Sigmoid colon (tissue), 4 donors: ENCODE measurements at regions not wholly inside any gene's neighbourhood (a gene's known extent, or its start where the extent isn't known, plus 50 kb on each side); places are given as distances from the start of the nearest gene placed in this dataset.

Experiments
- CTCF ChIP-seq, 4 experiments: fragments of 450-650 bp in 3 of 4; fragments of 200-600 bp in 1 of 4; IDR thresholded peaks; one replicate each; pipeline ENCODE4 v1.5.1; 2016 to 2019; ENCODE audit warnings: antibody characterized with exemption in 4 of 4, mild to moderate bottlenecking in 3 of 4, moderate library complexity in 2 of 4
- POLR2A ChIP-seq, 2 donors: fragments of 450-650 bp; IDR thresholded peaks; one replicate each; pipeline ENCODE4 v1.6.1; 2016; ENCODE audit warnings: antibody characterized with exemption in 2 of 2, mild to moderate bottlenecking in 2 of 2, moderate library complexity in 2 of 2
- POLR2AphosphoS5 ChIP-seq, 4 donors: sonication (generic); formaldehyde crosslinking; IDR thresholded peaks; one replicate each; pipeline ENCODE4 v1.6.1; 2017; ENCODE audit warnings: antibody characterized with exemption in 4 of 4

DNA sequence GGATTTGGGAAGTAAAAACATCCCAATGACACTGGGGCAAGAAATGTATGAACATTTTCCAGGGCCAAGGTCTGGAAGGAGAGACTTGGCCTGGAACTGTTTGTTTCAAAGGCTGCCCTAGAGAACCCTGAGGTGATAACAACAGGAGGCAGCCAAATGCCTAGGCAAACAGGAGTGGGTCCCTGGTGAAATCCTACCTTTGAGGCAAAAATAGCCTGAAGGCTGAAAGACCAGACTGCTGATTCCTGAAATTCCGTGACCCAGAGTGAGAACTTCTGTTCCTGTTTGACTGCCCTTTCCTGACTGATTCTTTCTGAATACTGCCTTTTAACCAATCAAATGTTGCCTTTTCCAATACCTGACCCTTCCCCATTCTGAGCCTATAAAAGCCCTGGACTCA is 196.4 kb downstream of the NSUN3 start:
- no peak for TF ChIP-seq CTCF (IDR thresholded peaks at IDR 0.05)
- TF ChIP-seq POLR2A (IDR thresholded peaks at IDR 0.05), result no peak
- TF ChIP-seq POLR2AphosphoS5 (IDR thresholded peaks at IDR 0.05), result no peak
